HCT116 (cell line): ENCODE measurements at regions not wholly inside any gene's neighbourhood (a gene's known extent, or its start where the extent isn't known, plus 50 kb on each side); places are given as distances from the start of the nearest gene placed in this dataset.

Experiments
- CEBPB ChIP-seq: IDR thresholded peaks from 2 replicates; pipeline ENCODE4 v1.6.1; 2012; ENCODE audit warnings: low read depth
- CTCF ChIP-seq, 3 experiments: fragments of 200-600 bp in 1 of 3; sonication (generic) in 1 of 3; IDR thresholded peaks in 2 of 3; conservative IDR thresholded peaks in 1 of 3; 2 replicates each; pipeline ENCODE4 v1.5.1; 2012 to 2017; ENCODE audit warnings: low read depth in 2 of 3, low read length in 2 of 3, antibody characterized with exemption in 1 of 3, borderline replicate concordance in 1 of 3, control low read depth in 1 of 3, mild to moderate bottlenecking in 1 of 3, mixed read lengths in 1 of 3, mixed run types in 1 of 3, moderate library complexity in 1 of 3; ENCODE audit not compliant: insufficient read depth in 1 of 3
- EGR1 ChIP-seq: IDR thresholded peaks from 2 replicates; pipeline ENCODE4 v1.6.1; 2012; ENCODE audit warnings: low read depth
- ELF1 ChIP-seq: IDR thresholded peaks from 2 replicates; pipeline ENCODE4 v1.6.1; 2012; ENCODE audit warnings: low read depth, borderline replicate concordance
- EZH2 ChIP-seq: fragments of 200-600 bp; sonication (generic); IDR thresholded peaks from 2 replicates; pipeline ENCODE4 v1.6.1; 2017; ENCODE audit warnings: antibody characterized with exemption, mixed run types
- FOSL1 ChIP-seq: IDR thresholded peaks from 2 replicates; pipeline ENCODE4 v1.6.1; 2012; ENCODE audit warnings: low read depth
- JUND ChIP-seq: IDR thresholded peaks from 2 replicates; pipeline ENCODE4 v1.6.1; 2012
- POLR2A ChIP-seq: IDR thresholded peaks from 2 replicates; pipeline ENCODE4 v1.7.0; 2011; ENCODE audit warnings: borderline replicate concordance; ENCODE audit not compliant: insufficient read depth, insufficient read length; ENCODE audit errors: extremely low read depth
- POLR2AphosphoS5 ChIP-seq: IDR thresholded peaks from 2 replicates; pipeline ENCODE4 v1.6.1; 2011; ENCODE audit warnings: mild to moderate bottlenecking, low read depth, low read length, moderate library complexity
- RAD21 ChIP-seq: IDR thresholded peaks from 2 replicates; pipeline ENCODE4 v1.6.1; 2012; ENCODE audit warnings: low read depth, mild to moderate bottlenecking
- SP1 ChIP-seq: IDR thresholded peaks from 2 replicates; pipeline ENCODE4 v1.6.1; 2012; ENCODE audit warnings: low read depth
- TCF7L2 ChIP-seq: IDR thresholded peaks from 2 replicates; pipeline ENCODE4 v1.7.0; 2011; ENCODE audit warnings: borderline replicate concordance, inconsistent platforms; ENCODE audit not compliant: insufficient read depth, insufficient read length; ENCODE audit errors: extremely low read depth
- YY1 ChIP-seq: IDR thresholded peaks from 2 replicates; pipeline ENCODE4 v1.6.1; 2011; ENCODE audit warnings: low read length, low read depth, moderate library complexity, mild to moderate bottlenecking; ENCODE audit not compliant: insufficient replicate concordance; ENCODE audit errors: extremely low read depth

GRCh38 chr10:54908019-54908418 is 107.0 kb upstream of the PCDH15 start:
- no peak for TF ChIP-seq POLR2A
- TF ChIP-seq CTCF (IDR thresholded peaks at IDR 0.05 in 2 of 3, conservative IDR thresholded peaks at IDR 0.05 in 1 of 3; ENCODE audit: borderline replicate concordance in 1 of 3, insufficient read depth in 1 of 3, low read depth in 2 of 3, low read length in 2 of 3) = no peak
- no peak for TF ChIP-seq TCF7L2
- no peak for TF ChIP-seq POLR2AphosphoS5
- no peak for TF ChIP-seq ELF1
- no peak for TF ChIP-seq SP1
- TF ChIP-seq CEBPB = no peak
- TF ChIP-seq JUND = no peak
- no peak for TF ChIP-seq FOSL1
- TF ChIP-seq YY1 = no peak
- TF ChIP-seq EGR1 = no peak
- TF ChIP-seq RAD21 = no peak
- no peak for TF ChIP-seq EZH2
